ENCODE measurements at regions not wholly inside any gene's neighbourhood (a gene's known extent, or its start where the extent isn't known, plus 50 kb on each side); places are given as distances from the start of the nearest gene placed in this dataset.

- no peak for TF ChIP-seq CEBPB (IDR thresholded peaks at IDR 0.05; ENCODE audit: low read depth, low read length)
- TF ChIP-seq POLR2A (IDR thresholded peaks at IDR 0.05; ENCODE audit: control extremely low read depth in 1 of 2, low read depth in 2 of 2, low read length in 2 of 2) = no peak
- no peak for TF ChIP-seq CTCF (IDR thresholded peaks at IDR 0.05; ENCODE audit: control extremely low read depth in 1 of 3, insufficient read depth in 1 of 3, low read depth in 1 of 3, low read length in 3 of 3)
- TF ChIP-seq EP300 (IDR thresholded peaks at IDR 0.05; ENCODE audit: borderline replicate concordance in 1 of 2, low read depth in 2 of 2, low read length in 2 of 2) = no peak
- no peak for TF ChIP-seq POLR2AphosphoS5 (IDR thresholded peaks at IDR 0.05; ENCODE audit: low read depth, low read length)
- TF ChIP-seq EZH2 (IDR thresholded peaks at IDR 0.05; ENCODE audit: low read depth, low read length, severe bottlenecking) = no peak
- TF ChIP-seq YY1 (IDR thresholded peaks at IDR 0.05; ENCODE audit: low read depth, low read length) = no peak
- TF ChIP-seq CREB1 (IDR thresholded peaks at IDR 0.05) = no peak
- TF ChIP-seq JUN (IDR thresholded peaks at IDR 0.05; ENCODE audit: low read depth, low read length) = no peak
- TF ChIP-seq KDM5A (IDR thresholded peaks at IDR 0.05; ENCODE audit: low read length) = no peak
- TF ChIP-seq USF2 (IDR thresholded peaks at IDR 0.05; ENCODE audit: low read length) = no peak
- TF ChIP-seq SP1 (IDR thresholded peaks at IDR 0.05; ENCODE audit: low read depth, low read length) = no peak
- TF ChIP-seq MAX (IDR thresholded peaks at IDR 0.05) = no peak
- TF ChIP-seq ATF3 (IDR thresholded peaks at IDR 0.05; ENCODE audit: insufficient read depth, low read depth, low read length) = no peak
Observed at GRCh38 chr6:97864366-97864765, 581.4 kb upstream of the MMS22L start.
